ENCODE measurements at regions not wholly inside any gene's neighbourhood (a gene's known extent, or its start where the extent isn't known, plus 50 kb on each side); places are given as distances from the start of the nearest gene placed in this dataset.

DNA sequence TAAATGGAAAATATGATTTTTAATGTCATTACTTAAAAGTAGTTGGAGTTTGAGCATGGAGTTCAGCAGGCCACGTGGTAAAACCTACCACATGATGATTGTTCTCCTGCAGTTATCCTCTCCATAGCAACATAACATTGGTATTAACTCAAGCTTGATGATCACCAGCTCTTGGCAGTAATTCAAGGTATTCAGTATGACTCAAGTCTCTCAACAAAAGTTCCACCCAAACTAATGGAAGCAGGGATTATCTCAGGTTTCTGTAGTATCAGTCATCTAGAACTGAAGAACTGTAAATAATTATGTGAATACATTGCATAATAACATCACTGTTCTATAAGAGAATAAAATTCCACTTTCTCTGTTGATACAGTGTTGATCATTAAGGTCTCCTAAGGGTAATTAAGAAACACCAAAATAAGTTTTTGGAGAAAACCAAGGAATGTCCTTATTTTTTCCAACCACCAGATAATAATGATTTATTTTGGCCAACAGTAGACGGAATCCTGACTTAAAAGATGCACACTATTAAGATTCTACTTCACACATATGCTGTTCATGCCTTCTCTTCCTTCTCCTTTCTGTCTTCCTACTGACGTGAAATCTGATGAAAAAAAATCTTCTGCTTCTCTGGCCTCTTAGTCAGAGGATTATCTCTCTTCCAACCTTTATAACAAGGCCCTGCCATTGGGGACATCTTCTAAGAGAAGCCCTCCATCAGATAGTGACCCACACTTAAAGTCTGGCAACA, 1092.3 kb downstream of the EFNB2 start:
- peak; percentile 94 for ATAC-seq (ENCODE audit: low read depth)

DNA sequence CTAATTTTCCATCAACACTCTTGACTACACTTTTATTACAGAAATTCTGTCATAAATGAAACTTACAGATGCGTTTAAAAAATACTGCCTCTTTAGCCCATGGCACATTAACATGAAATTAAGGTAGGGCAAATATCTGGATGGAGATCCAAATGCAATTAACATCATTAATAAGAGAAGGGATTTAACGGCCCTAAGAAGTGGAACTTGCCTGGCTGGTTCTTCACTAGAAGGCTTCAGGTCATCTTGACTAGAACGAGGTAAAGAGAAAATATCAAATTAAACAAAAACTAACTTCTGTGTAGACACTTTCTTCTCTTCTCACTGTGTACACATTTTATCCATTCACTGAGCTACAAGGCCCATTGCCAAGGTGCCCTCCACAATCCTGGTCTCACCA, 1093.4 kb downstream of the EFNB2 start:
- no peak for DNase-seq (ENCODE audit: low spot score)

More for the DNA sequence above, 1092.3 kb downstream of the EFNB2 start:
- no peak for DNase-seq (ENCODE audit: low spot score)
- TF ChIP-seq, protein P1, sequence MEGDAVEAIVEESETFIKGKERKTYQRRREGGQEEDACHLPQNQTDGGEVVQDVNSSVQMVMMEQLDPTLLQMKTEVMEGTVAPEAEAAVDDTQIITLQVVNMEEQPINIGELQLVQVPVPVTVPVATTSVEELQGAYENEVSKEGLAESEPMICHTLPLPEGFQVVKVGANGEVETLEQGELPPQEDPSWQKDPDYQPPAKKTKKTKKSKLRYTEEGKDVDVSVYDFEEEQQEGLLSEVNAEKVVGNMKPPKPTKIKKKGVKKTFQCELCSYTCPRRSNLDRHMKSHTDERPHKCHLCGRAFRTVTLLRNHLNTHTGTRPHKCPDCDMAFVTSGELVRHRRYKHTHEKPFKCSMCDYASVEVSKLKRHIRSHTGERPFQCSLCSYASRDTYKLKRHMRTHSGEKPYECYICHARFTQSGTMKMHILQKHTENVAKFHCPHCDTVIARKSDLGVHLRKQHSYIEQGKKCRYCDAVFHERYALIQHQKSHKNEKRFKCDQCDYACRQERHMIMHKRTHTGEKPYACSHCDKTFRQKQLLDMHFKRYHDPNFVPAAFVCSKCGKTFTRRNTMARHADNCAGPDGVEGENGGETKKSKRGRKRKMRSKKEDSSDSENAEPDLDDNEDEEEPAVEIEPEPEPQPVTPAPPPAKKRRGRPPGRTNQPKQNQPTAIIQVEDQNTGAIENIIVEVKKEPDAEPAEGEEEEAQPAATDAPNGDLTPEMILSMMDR (IDR thresholded peaks at IDR 0.05; ENCODE audit: poor library complexity, severe bottlenecking), result no peak
- H3K4me3 ChIP-seq (ENCODE audit: severe bottlenecking), result no peak overlapping the region
- peaks cover 26% of the 10 kb centered on the region for H3K4me1 ChIP-seq (ENCODE audit: insufficient read depth, poor library complexity, severe bottlenecking)
- no peaks in the 10 kb centered on the region for H3K9me3 ChIP-seq (ENCODE audit: severe bottlenecking)
- no peaks in the 10 kb centered on the region for H3K27me3 ChIP-seq (ENCODE audit: insufficient read depth, poor library complexity, severe bottlenecking)
- peak overlapping the region; percentile 81 for H3K27ac ChIP-seq (ENCODE audit: poor library complexity, severe bottlenecking)
- no peaks in the 10 kb centered on the region for H3K36me3 ChIP-seq (ENCODE audit: low read depth)

DNA sequence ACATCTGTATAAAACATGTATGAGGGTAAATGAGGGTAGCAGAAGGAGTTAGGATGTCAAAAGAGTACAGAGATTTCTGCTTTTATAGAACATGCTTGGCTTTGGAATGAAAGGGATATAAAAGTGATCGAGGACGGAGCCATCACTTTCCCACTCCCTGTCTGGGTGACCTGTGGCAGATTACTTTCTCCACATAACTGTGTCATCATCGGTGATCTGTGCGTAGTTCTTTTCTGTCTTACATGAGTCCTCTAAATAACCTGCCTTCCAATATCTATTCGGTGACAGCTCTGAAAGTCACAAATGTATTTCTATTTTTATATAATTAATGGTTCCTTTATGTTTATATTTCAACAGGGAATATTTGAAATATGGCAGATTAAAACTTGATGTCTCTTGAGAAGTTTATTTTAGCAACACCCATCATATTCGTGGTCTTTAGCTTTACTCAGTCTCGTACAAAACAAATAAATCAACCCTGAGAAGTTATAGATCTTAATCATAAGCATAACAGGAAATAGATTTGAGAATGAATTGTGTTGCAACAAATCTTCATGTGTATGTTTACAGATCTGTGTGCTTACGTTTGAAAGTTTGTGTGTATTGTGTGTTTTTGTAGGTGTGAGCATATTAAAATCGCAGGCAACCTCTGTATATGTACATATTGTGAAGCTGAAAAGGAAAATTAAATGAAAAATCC, 1094.3 kb downstream of the EFNB2 start:
- DNase-seq (ENCODE audit: low spot score), result no peak
- TF ChIP-seq, protein P1 (IDR thresholded peaks at IDR 0.05; ENCODE audit: poor library complexity, severe bottlenecking), result no peak
- Histone ChIP-seq H3K27me3 (ENCODE audit: insufficient read depth, poor library complexity, severe bottlenecking) (no peaks in the 10 kb centered on the region), H3K4me3 (ENCODE audit: severe bottlenecking) (no peak overlapping the region), H3K9me3 (ENCODE audit: severe bottlenecking) (no peaks in the 10 kb centered on the region), H3K4me1 (ENCODE audit: insufficient read depth, poor library complexity, severe bottlenecking) (peaks cover 26% of the 10 kb centered on the region), H3K27ac (ENCODE audit: poor library complexity, severe bottlenecking) (peak overlapping the region; percentile 81), H3K36me3 (ENCODE audit: low read depth) (no peaks in the 10 kb centered on the region)
- no peak for ATAC-seq (ENCODE audit: low read depth)

More for the DNA sequence above, 1093.4 kb downstream of the EFNB2 start:
- Histone ChIP-seq H3K4me1 (ENCODE audit: insufficient read depth, poor library complexity, severe bottlenecking) (peaks cover 26% of the 10 kb centered on the region), H3K36me3 (ENCODE audit: low read depth) (no peaks in the 10 kb centered on the region), H3K9me3 (ENCODE audit: severe bottlenecking) (no peaks in the 10 kb centered on the region), H3K27ac (ENCODE audit: poor library complexity, severe bottlenecking) (peak overlapping the region; percentile 81), H3K27me3 (ENCODE audit: insufficient read depth, poor library complexity, severe bottlenecking) (no peaks in the 10 kb centered on the region), H3K4me3 (ENCODE audit: severe bottlenecking) (no peak overlapping the region)
- no peak for ATAC-seq (ENCODE audit: low read depth)
- TF ChIP-seq, protein P1 (IDR thresholded peaks at IDR 0.05; ENCODE audit: poor library complexity, severe bottlenecking), result no peak

DNA sequence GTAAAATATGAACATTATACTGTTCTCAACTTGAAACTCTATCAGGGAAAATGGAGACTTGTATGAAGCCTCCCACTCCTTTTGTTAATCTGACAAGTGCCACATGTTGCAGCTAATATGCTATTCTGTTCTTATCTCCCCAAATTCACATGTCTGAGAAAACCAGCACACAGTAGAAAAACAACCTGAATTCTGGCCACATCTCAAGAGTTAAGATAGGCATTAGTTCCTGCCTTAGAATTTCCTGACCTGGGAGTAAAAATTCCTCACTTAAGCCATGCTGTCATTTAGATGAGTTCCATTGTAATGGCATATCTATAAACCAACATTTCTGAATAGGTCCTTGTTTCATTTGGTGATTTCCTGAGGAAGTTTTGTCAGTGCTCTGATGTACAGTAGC, 1098.5 kb downstream of the EFNB2 start:
- TF ChIP-seq, protein P1 (IDR thresholded peaks at IDR 0.05; ENCODE audit: poor library complexity, severe bottlenecking), result no peak

More for the DNA sequence above, 1098.5 kb downstream of the EFNB2 start:
- Histone ChIP-seq H3K4me1 (ENCODE audit: insufficient read depth, poor library complexity, severe bottlenecking) (peaks cover 9% of the 10 kb centered on the region), H3K9me3 (ENCODE audit: severe bottlenecking) (no peaks in the 10 kb centered on the region), H3K36me3 (ENCODE audit: low read depth) (no peaks in the 10 kb centered on the region), H3K27ac (ENCODE audit: poor library complexity, severe bottlenecking) (no peak overlapping the region), H3K27me3 (ENCODE audit: insufficient read depth, poor library complexity, severe bottlenecking) (no peaks in the 10 kb centered on the region), H3K4me3 (ENCODE audit: severe bottlenecking) (no peak overlapping the region)
- ATAC-seq (ENCODE audit: low read depth) (no peak), DNase-seq (ENCODE audit: low spot score) (no peak)

Measured in RWPE2 (cell line).